ENCODE measurements at regions not wholly inside any gene's neighbourhood (a gene's known extent, or its start where the extent isn't known, plus 50 kb on each side); places are given as distances from the start of the nearest gene placed in this dataset.

GRCh38 chr2:225272173-225272572 is 127.3 kb upstream of the NYAP2 start:
- no TSS peak for BruUV-seq (replicated peaks)
- Histone ChIP-seq H3K9ac (replicated peaks; ENCODE audit: extremely low read depth, insufficient read depth, low read length) (no peak overlapping the region), H3K27ac (ENCODE audit: insufficient read depth, low read depth, low read length) (no peak overlapping the region), H3K27me3 (ENCODE audit: control insufficient read depth in 2 of 2, insufficient read depth in 2 of 2, low read length in 2 of 2) (no peaks in the 10 kb centered on the region), H3K9me3 (replicated peaks; ENCODE audit: control insufficient read depth, insufficient read depth, low read length) (no peaks in the 10 kb centered on the region), H2AFZ (ENCODE audit: low read depth, low read length) (no peak overlapping the region), H3K9me1 (replicated peaks; ENCODE audit: control insufficient read depth, extremely low read depth, insufficient read depth, low read length) (no peaks in the 10 kb centered on the region), H3K4me1 (ENCODE audit: control insufficient read depth, extremely low read depth, insufficient read depth, low read length) (no peaks in the 10 kb centered on the region), H3K36me3 (ENCODE audit: control insufficient read depth in 2 of 2, extremely low read depth in 1 of 2, insufficient read depth in 2 of 2, low read length in 2 of 2) (no peaks in the 10 kb centered on the region), H3K4me3 (replicated peaks in 1 of 3; ENCODE audit: insufficient read depth in 1 of 3, low read depth in 1 of 3, low read length in 3 of 3) (no peak overlapping the region), H4K20me1 (replicated peaks; ENCODE audit: control insufficient read depth, extremely low read depth, insufficient read depth, low read length) (no peaks in the 10 kb centered on the region), H3K79me2 (ENCODE audit: control insufficient read depth, insufficient read depth, low read length) (no peaks in the 10 kb centered on the region), H3K4me2 (ENCODE audit: insufficient read depth, low read length) (no peak overlapping the region)
- ChIA-PET POLR2A (no interaction called here), CTCF (no interaction called here)
- dilution Hi-C loops (cut with MboI; ENCODE audit: extremely low pct_ligation_motif_present, low sequenced_read_pairs) (no loop called here), intact Hi-C loops (cut with micrococcal nuclease) (no loop called here)
- TF ChIP-seq GATA2 (IDR thresholded peaks at IDR 0.05; ENCODE audit: insufficient read depth, insufficient read length, low read depth, low read length) (no peak), JUN (IDR thresholded peaks at IDR 0.05; ENCODE audit: borderline replicate concordance, insufficient read depth, insufficient read length, low read depth) (no peak), CTCF (IDR thresholded peaks at IDR 0.05; ENCODE audit: extremely low read depth in 1 of 2, insufficient read depth in 1 of 2, low read depth in 1 of 2, low read length in 2 of 2) (no peak), POLR2A (IDR thresholded peaks at IDR 0.05; ENCODE audit: low read depth, low read length) (no peak), EZH2 (IDR thresholded peaks at IDR 0.05; ENCODE audit: borderline replicate concordance, low read depth, low read length, severe bottlenecking) (no peak), MYC (IDR thresholded peaks at IDR 0.05; ENCODE audit: low read depth, low read length) (no peak), FOS (IDR thresholded peaks at IDR 0.05; ENCODE audit: borderline replicate concordance, insufficient read depth, low read length) (no peak), POLR2AphosphoS5 (IDR thresholded peaks at IDR 0.05; ENCODE audit: insufficient read depth, low read depth, low read length) (no peak)
- TF ChIP-seq, protein P1, sequence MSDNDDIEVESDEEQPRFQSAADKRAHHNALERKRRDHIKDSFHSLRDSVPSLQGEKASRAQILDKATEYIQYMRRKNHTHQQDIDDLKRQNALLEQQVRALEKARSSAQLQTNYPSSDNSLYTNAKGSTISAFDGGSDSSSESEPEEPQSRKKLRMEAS (IDR thresholded peaks at IDR 0.05; ENCODE audit: insufficient read depth, insufficient read length): no peak
- no peak for FAIRE-seq
- no peak for DNase-seq (ENCODE audit: low read depth, low spot score)

Measured in endothelial cell of umbilical vein (primary cell).